ENCODE measurements at regions not wholly inside any gene's neighbourhood (a gene's known extent, or its start where the extent isn't known, plus 50 kb on each side); places are given as distances from the start of the nearest gene placed in this dataset.

DNA sequence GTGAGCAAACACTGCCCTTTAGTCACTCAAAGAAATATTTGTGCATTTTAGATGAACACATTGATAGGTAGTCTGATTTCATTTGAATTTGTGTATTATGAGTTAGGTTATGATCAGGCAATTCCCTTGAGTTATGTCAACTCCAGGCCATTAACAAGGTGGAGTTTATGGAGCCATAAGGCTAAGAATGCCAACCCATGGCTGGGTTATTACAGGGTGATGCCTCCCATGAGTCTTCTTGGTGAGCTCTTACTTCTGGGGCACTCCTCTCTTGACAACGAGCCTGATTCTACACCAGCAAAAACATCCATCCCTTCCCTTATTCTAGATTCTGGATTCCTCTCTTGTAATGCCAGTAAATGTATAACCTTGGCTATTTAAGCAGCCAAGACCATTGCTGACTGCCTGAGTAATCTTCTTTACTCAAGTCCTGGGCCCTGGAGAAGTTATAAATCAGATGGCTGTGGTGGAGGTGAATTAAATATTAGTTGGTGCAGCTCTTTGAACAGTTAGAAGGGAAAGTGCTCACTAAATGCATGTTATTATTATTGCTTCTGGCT is 645.7 kb upstream of the TENM4 start:
- Histone ChIP-seq H3K27ac (ENCODE audit: low read depth, low read length, poor library complexity, severe bottlenecking) (no peak overlapping the region), H3K4me3 (ENCODE audit: low read depth, low read length, poor library complexity, severe bottlenecking) (no peak overlapping the region), H3K9me2 (ENCODE audit: insufficient read depth, low read length) (no peaks in the 10 kb centered on the region), H4K20me1 (ENCODE audit: insufficient read depth, low read length) (no peaks in the 10 kb centered on the region), H2AFZ (ENCODE audit: low read length) (no peak overlapping the region), H3K36me3 (ENCODE audit: insufficient read depth, low read length) (no peaks in the 10 kb centered on the region), H3K79me2 (ENCODE audit: insufficient read depth, low read depth, low read length) (no peaks in the 10 kb centered on the region), H3K4me1 (ENCODE audit: insufficient read depth, low read length, poor library complexity, severe bottlenecking) (no peaks in the 10 kb centered on the region), H3K4me2 (ENCODE audit: low read length) (no peak overlapping the region), H3K9me3 (ENCODE audit: low read length) (no peaks in the 10 kb centered on the region)
- no TSS peak for BruUV-seq (replicated peaks)
- CTCF ChIA-PET (ENCODE audit: unreplicated experiment), result no interaction called here
- TF ChIP-seq CTCF (conservative IDR thresholded peaks at IDR 0.05; ENCODE audit: low read length), result no peak
- TF ChIP-seq EZH2phosphoT487 (IDR thresholded peaks at IDR 0.05; ENCODE audit: borderline replicate concordance, low read depth, low read length), result no peak
- DNase-seq (ENCODE audit: low spot score), result no peak
- intact Hi-C loops (cut with micrococcal nuclease; ENCODE audit: unreplicated experiment), result no loop called here
- POLR2A ChIA-PET, result no interaction called here

GRCh38 chr11:80085563-80085962 is 644.7 kb upstream of the TENM4 start:
- Histone ChIP-seq H3K4me3 (ENCODE audit: low read depth, low read length, poor library complexity, severe bottlenecking) (no peak overlapping the region), H3K9me3 (ENCODE audit: low read length) (no peaks in the 10 kb centered on the region), H3K27ac (ENCODE audit: low read depth, low read length, poor library complexity, severe bottlenecking) (no peak overlapping the region), H4K20me1 (ENCODE audit: insufficient read depth, low read length) (no peaks in the 10 kb centered on the region), H2AFZ (ENCODE audit: low read length) (no peak overlapping the region), H3K4me2 (ENCODE audit: low read length) (no peak overlapping the region), H3K79me2 (ENCODE audit: insufficient read depth, low read depth, low read length) (no peaks in the 10 kb centered on the region), H3K4me1 (ENCODE audit: insufficient read depth, low read length, poor library complexity, severe bottlenecking) (no peaks in the 10 kb centered on the region), H3K9me2 (ENCODE audit: insufficient read depth, low read length) (no peaks in the 10 kb centered on the region), H3K36me3 (ENCODE audit: insufficient read depth, low read length) (no peaks in the 10 kb centered on the region)
- ChIA-PET CTCF (ENCODE audit: unreplicated experiment) (no interaction called here), POLR2A (no interaction called here)
- intact Hi-C loops (cut with micrococcal nuclease; ENCODE audit: unreplicated experiment), result no loop called here
- TF ChIP-seq EZH2phosphoT487 (IDR thresholded peaks at IDR 0.05; ENCODE audit: borderline replicate concordance, low read depth, low read length) (no peak), CTCF (conservative IDR thresholded peaks at IDR 0.05; ENCODE audit: low read length) (no peak)
- no TSS peak for BruUV-seq (replicated peaks)
- DNase-seq (ENCODE audit: low spot score), result no peak

- intact Hi-C loops (cut with micrococcal nuclease; ENCODE audit: unreplicated experiment), result no loop called here
- Histone ChIP-seq H3K79me2 (ENCODE audit: insufficient read depth, low read depth, low read length) (no peaks in the 10 kb centered on the region), H3K4me3 (ENCODE audit: low read depth, low read length, poor library complexity, severe bottlenecking) (no peak overlapping the region), H3K4me2 (ENCODE audit: low read length) (no peak overlapping the region), H3K9me2 (ENCODE audit: insufficient read depth, low read length) (no peaks in the 10 kb centered on the region), H3K27ac (ENCODE audit: low read depth, low read length, poor library complexity, severe bottlenecking) (no peak overlapping the region), H3K4me1 (ENCODE audit: insufficient read depth, low read length, poor library complexity, severe bottlenecking) (no peaks in the 10 kb centered on the region), H4K20me1 (ENCODE audit: insufficient read depth, low read length) (no peaks in the 10 kb centered on the region), H2AFZ (ENCODE audit: low read length) (no peak overlapping the region), H3K36me3 (ENCODE audit: insufficient read depth, low read length) (no peaks in the 10 kb centered on the region), H3K9me3 (ENCODE audit: low read length) (no peaks in the 10 kb centered on the region)
- POLR2A ChIA-PET, result no interaction called here
- no peak for TF ChIP-seq EZH2phosphoT487 (IDR thresholded peaks at IDR 0.05; ENCODE audit: borderline replicate concordance, low read depth, low read length)
- TF ChIP-seq CTCF (conservative IDR thresholded peaks at IDR 0.05; ENCODE audit: low read length), result no peak
- CTCF ChIA-PET (ENCODE audit: unreplicated experiment), result no interaction called here
- DNase-seq (ENCODE audit: low spot score), result no peak
- BruUV-seq (replicated peaks), result no TSS peak
Measured at GRCh38 chr11:80084608-80085007, 643.8 kb upstream of the TENM4 start.
